HG03439 (cell line): ENCODE measurements at regions not wholly inside any gene's neighbourhood (a gene's known extent, or its start where the extent isn't known, plus 50 kb on each side); places are given as distances from the start of the nearest gene placed in this dataset.

Experiments
- ATAC-seq: cut with Tn5 transposase; IDR thresholded peaks from one replicate; pipeline ENCODE4 v1.9.1; 2021; ENCODE audit warnings: mild to moderate bottlenecking, moderate library complexity; ENCODE audit not compliant: unreplicated experiment

DNA sequence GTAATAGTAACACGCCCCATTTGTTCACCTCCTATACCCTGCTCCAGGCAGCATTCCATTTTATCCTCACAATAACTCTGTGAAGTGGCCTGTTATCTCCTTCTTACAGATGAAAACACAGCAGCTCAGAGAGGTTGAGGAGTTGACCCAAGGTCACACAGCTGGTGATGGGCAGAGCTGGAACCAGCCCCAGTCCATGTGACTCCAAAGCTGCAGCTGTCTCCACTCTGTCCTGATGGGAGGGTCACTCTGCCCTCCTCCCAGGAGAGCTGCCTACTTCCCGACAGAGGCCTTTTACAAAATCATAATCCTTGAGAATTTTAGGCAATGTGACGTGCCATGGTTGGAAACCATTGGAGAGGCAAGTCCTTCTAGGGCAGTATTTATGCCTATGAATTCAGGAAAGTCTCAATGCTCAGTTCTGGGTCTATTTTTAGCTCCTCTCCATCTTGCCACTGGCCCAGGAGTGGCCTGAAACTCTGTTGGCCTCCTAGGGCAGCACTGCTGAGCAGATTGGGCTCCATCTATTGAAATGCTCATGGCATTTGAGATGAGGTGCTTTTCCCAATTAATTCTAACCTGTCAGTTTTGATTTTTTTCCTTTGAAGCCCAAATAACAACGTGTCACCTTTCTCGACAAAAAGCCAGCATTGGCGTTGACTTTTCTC, 50.1 kb upstream of the KCNK12 start:
- ATAC-seq: no peak
